ENCODE measurements at regions not wholly inside any gene's neighbourhood (a gene's known extent, or its start where the extent isn't known, plus 50 kb on each side); places are given as distances from the start of the nearest gene placed in this dataset.

- no peaks in the 10 kb centered on the region for H4K20me1 ChIP-seq (ENCODE audit: insufficient read depth)
- H3K27ac ChIP-seq (ENCODE audit: low read length): no peak overlapping the region
- H3K9ac ChIP-seq (ENCODE audit: low read length): no peak overlapping the region
- no peaks in the 10 kb centered on the region for H3K36me3 ChIP-seq (ENCODE audit: insufficient read depth, low read length)
- H3K9me2 ChIP-seq (ENCODE audit: insufficient read depth, low read length): no peaks in the 10 kb centered on the region
- H3K79me2 ChIP-seq (replicated peaks; ENCODE audit: insufficient read depth, low read length): no peaks in the 10 kb centered on the region
- no peaks in the 10 kb centered on the region for H3K27me3 ChIP-seq (ENCODE audit: insufficient read depth, low read depth, low read length)
- TF ChIP-seq TAF1 (IDR thresholded peaks at IDR 0.05; ENCODE audit: low read depth): no peak
- TF ChIP-seq RAD21 (conservative IDR thresholded peaks at IDR 0.05): no peak
- no peak for TF ChIP-seq SMC3 (conservative IDR thresholded peaks at IDR 0.05; ENCODE audit: poor library complexity)
- no peak overlapping the region for H2AFZ ChIP-seq (ENCODE audit: low read depth, low read length)
- no peak overlapping the region for H3K4me2 ChIP-seq (ENCODE audit: low read length)
- H3K4me3 ChIP-seq (ENCODE audit: low read length): no peak overlapping the region
- no peaks in the 10 kb centered on the region for H3K9me3 ChIP-seq (ENCODE audit: low read length)
- H3F3A ChIP-seq (ENCODE audit: insufficient read depth, low read length, poor library complexity, severe bottlenecking): no peaks in the 10 kb centered on the region
Measured at GRCh38 chr5:168136340-168136739, 155.1 kb upstream of the WWC1 start.

GRCh38 chr5:168137265-168137664 is 154.2 kb upstream of the WWC1 start:
- TF ChIP-seq TAF1 (IDR thresholded peaks at IDR 0.05; ENCODE audit: low read depth) (no peak), REST (IDR thresholded peaks at IDR 0.05; ENCODE audit: borderline replicate concordance) (no peak), EZH2 (IDR thresholded peaks at IDR 0.05; ENCODE audit: borderline replicate concordance, insufficient read depth, low read length, poor library complexity, severe bottlenecking) (no peak), SMC3 (conservative IDR thresholded peaks at IDR 0.05; ENCODE audit: poor library complexity) (no peak), EP300 (conservative IDR thresholded peaks at IDR 0.05; ENCODE audit: poor library complexity, severe bottlenecking) (no peak), MXI1 (conservative IDR thresholded peaks at IDR 0.05; ENCODE audit: poor library complexity, severe bottlenecking) (no peak), POLR2AphosphoS5 (IDR thresholded peaks at IDR 0.05) (no peak), RAD21 (conservative IDR thresholded peaks at IDR 0.05) (no peak), CTCF (IDR thresholded peaks at IDR 0.05; ENCODE audit: poor library complexity, severe bottlenecking) (no peak)
- Histone ChIP-seq H3K9ac (ENCODE audit: low read length) (no peak overlapping the region), H3K79me2 (replicated peaks; ENCODE audit: insufficient read depth, low read length) (no peaks in the 10 kb centered on the region), H2AFZ (ENCODE audit: low read depth, low read length) (no peak overlapping the region), H4K20me1 (ENCODE audit: insufficient read depth) (no peaks in the 10 kb centered on the region), H3K36me3 (ENCODE audit: insufficient read depth, low read length) (no peaks in the 10 kb centered on the region), H3K4me3 (ENCODE audit: low read length) (no peak overlapping the region), H3K4me2 (ENCODE audit: low read length) (no peak overlapping the region), H3K9me3 (ENCODE audit: low read length) (no peaks in the 10 kb centered on the region), H3K9me2 (ENCODE audit: insufficient read depth, low read length) (no peaks in the 10 kb centered on the region), H3K27me3 (ENCODE audit: insufficient read depth, low read depth, low read length) (no peaks in the 10 kb centered on the region), H3K27ac (ENCODE audit: low read length) (no peak overlapping the region), H3F3A (ENCODE audit: insufficient read depth, low read length, poor library complexity, severe bottlenecking) (no peaks in the 10 kb centered on the region)

- H2AFZ ChIP-seq (ENCODE audit: low read depth, low read length): no peak overlapping the region
- H3K27me3 ChIP-seq (ENCODE audit: insufficient read depth, low read depth, low read length): no peaks in the 10 kb centered on the region
- no peaks in the 10 kb centered on the region for H3K79me2 ChIP-seq (replicated peaks; ENCODE audit: insufficient read depth, low read length)
- H3K4me3 ChIP-seq (ENCODE audit: low read length): no peak overlapping the region
- no peak overlapping the region for H3K4me2 ChIP-seq (ENCODE audit: low read length)
- no peaks in the 10 kb centered on the region for H3F3A ChIP-seq (ENCODE audit: insufficient read depth, low read length, poor library complexity, severe bottlenecking)
- no peaks in the 10 kb centered on the region for H4K20me1 ChIP-seq (ENCODE audit: insufficient read depth)
- H3K9me2 ChIP-seq (ENCODE audit: insufficient read depth, low read length): no peaks in the 10 kb centered on the region
- no peak overlapping the region for H3K27ac ChIP-seq (ENCODE audit: low read length)
- H3K9me3 ChIP-seq (ENCODE audit: low read length): no peaks in the 10 kb centered on the region
- no peak overlapping the region for H3K9ac ChIP-seq (ENCODE audit: low read length)
- TF ChIP-seq RAD21 (conservative IDR thresholded peaks at IDR 0.05): no peak
- no peak for TF ChIP-seq EZH2 (IDR thresholded peaks at IDR 0.05; ENCODE audit: borderline replicate concordance, insufficient read depth, low read length, poor library complexity, severe bottlenecking)
- no peak for TF ChIP-seq SMC3 (conservative IDR thresholded peaks at IDR 0.05; ENCODE audit: poor library complexity)
- TF ChIP-seq REST (IDR thresholded peaks at IDR 0.05; ENCODE audit: borderline replicate concordance): no peak
- no peak for TF ChIP-seq CTCF (IDR thresholded peaks at IDR 0.05; ENCODE audit: poor library complexity, severe bottlenecking)
- TF ChIP-seq POLR2AphosphoS5 (IDR thresholded peaks at IDR 0.05): no peak
- TF ChIP-seq EP300 (conservative IDR thresholded peaks at IDR 0.05; ENCODE audit: poor library complexity, severe bottlenecking): no peak
- TF ChIP-seq TAF1 (IDR thresholded peaks at IDR 0.05; ENCODE audit: low read depth): no peak
- no peak for TF ChIP-seq MXI1 (conservative IDR thresholded peaks at IDR 0.05; ENCODE audit: poor library complexity, severe bottlenecking)
- no peaks in the 10 kb centered on the region for H3K36me3 ChIP-seq (ENCODE audit: insufficient read depth, low read length)
Measured at GRCh38 chr5:168140241-168140640, 151.2 kb upstream of the WWC1 start.
